ENCODE measurements at regions not wholly inside any gene's neighbourhood (a gene's known extent, or its start where the extent isn't known, plus 50 kb on each side); places are given as distances from the start of the nearest gene placed in this dataset.

DNA sequence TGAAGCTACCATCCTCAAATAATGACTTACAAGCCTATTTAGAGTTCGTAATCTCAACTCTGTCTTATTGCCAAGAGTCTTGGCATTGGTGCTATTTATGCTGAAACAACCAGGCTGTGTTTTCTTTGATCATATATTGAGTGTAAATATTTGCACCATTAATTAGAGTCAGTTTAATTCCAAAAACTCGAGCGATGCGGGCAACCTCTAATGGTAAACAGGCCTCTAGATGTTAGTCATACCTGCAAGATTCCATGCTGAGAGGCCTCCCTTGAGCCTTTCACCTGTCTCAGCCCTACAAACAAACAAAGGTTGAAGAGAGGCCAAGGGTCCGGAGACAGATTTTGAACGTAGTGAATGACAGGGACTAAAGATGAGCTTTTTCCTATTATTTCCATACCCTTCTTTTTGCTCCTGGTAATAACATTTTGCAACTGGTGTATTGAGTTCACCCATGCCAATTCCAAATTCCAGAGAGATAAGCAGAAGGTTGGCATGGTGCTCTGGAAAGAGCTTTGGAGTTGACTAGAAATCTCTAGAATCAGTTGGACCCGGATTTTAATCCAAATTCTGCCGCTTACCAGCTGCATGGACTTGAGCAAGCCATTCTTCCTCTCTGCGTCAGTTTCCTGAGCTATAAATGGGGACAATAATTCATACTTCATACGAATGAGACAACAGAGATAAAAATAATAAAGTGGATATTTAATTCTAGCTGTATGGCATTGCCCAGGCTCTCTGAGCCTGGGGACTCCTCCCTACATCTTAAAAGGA lies 99.1 kb upstream of the ANO1 start:
- no peak for DNase-seq

DNA sequence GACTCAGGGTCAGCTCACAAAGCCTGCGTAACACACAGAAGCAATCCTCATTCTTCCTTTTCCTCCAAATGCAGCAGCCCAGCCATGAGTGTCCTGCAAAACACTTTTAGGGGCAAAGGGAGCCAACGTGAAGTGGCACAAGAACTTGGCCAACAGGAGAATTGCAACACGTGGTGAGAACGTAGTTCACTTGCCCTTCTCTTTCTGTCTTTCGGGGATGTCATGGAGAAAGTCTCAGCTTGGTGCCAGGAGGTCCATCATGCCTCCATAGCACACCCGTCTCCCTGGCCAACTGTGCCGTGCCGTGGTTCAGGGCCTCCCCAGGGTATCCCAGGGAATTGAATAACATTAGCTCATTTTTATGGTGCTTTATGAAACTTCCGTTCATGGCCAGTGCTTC lies 98.5 kb upstream of the ANO1 start:
- DNase-seq, result no peak

DNA sequence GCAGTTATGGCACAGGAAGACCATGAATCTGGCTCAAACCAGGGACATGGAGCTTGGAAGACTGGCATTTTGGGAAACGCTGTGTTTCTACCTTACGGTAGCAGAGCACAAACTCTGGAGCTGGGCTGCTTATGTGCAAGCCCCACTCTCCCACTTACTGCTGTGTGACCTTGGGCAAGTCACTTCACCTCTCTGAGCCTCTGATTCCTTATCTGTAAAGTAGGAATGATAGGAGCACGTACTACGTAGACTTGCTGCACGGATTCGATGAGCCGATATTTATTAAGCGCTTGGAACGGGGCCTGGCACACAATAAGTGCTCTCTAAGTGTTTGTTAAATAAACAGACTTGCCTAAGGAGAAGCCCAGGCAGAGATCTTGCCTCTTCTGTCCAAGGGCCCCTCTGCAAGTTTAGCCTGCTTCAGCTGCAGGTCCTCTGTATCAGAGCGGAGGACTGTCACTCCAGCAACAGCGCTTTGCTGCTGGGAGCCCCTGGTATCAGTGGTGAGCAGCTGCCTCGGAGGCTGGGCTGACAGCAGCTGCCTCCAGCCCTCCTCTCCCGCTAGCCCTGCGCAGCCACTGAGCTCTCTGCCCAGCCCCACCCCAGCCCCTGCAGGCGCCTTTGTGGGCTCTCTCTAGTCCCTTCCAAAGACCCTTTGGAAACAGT lies 96.9 kb upstream of the ANO1 start:
- DNase-seq, result no peak

DNA sequence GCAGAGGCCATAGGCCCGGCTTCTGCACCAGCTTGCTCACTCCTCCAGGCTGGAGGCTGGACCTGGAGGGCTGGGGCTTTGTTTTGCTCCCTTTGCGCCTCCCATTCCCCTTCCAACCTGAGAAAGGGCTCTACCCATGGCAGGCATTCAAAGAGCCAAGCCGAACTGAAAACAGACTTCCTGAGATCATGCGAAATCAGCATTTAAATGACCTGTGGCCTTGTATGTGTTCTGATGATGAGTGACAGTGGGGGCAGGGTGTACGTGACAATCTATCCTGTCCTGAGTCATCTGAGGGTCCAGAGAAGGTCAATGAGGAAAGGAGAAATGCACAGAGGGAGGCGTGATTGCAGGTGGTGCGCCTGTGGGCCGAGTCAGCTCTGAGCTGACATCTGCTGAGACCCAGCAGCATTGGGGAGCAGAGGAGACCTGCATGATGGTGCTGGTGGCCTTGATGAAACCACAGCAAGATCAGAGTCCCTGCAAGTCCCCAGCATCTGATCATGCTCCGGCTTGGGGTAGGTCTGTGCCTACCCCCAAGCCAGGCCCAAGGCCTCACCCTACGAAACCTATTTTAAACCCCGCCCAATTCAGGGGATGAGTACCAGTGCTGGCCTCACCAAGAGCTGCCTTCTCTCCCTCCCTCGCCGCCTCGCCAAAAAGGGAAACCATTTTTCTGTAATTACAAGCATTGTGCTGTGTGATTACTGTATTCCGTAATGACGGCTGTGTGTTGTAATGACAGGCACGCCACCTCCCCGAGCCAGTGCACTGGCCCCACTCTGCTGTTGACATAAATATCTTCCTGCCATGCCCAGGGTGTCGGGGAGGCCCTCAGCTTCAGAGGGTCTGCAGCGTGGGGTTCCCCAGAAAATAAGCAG lies 95.2 kb upstream of the ANO1 start:
- no peak for DNase-seq

DNA sequence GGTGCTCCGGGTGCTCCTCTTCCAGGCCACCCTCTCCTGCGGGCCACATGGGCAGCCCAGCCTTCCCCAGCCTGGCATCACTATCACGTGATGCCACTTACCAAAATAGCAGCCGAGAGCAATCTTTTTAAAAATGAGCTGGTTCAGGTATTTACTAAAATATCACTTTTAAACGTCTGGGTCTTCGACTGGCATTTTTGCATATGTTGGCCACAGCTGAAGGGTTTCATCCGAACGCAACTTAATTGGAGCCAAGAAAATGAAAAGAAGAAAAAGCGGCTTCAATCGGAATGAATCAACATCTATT lies 94.6 kb upstream of the ANO1 start:
- DNase-seq, result no peak

DNA sequence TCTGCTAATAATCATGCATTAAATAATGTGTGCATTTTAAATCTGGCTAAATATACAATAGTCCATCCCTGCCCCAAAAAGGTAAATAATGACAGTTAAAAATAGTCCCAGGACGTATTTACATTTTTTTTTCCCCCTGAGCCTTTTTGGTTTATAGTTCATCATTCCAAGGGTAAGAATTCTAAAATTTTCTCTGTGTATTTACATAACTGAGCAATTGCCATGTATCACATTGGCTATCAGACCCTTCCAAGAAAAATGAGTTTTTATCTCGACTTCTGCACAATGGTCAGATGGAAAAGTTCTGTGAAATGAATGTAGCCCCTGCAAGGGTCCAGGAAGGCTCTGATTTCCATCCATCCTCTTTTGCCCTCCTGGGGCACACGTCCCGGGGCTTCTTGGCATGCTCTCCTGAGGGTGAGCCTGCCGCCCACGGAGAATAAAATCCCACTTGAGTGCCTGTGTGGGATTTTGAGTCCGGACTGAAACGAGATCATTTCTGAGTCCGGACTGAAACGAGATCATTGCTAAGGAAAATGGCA lies 94.1 kb upstream of the ANO1 start:
- DNase-seq, result no peak

DNA sequence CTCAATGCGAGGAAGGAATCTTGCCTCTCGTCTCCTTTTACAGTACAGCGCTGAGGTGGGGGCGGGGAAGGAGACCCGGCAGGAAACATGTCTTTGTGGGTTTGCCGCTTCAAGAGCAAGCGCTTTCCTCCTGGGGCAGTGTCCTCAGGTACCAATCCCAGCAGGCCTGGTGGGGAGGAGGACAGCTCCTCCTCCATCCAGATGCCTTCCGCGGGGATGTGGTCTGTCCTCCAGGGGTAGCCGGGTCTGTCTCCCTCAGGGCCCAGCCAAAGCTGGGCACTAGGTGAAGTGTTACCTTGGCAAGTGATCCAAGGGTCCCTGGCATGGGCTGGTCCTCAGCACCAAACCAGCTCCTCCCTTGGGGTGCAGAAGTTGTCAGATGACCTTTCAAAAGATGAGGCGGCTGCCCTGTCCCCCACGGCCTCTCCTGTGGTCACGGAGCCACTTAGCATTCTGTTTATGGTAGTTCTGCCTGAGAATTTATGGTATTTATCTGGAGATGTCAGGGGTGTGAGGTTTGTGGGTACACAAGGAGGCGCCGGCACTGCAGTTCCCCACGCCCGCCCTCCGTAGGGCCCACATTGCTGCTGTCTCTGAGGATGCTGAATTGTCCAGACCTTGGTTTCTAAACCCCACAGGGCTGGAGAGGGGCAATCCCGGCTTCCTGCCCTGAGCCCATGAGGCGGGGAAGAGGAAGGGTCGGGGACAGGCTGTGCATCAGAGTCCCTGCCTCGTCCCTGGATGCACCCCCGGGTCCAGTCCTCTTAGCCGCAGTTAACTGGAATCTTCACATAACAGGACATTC lies 93.5 kb upstream of the ANO1 start:
- no peak for DNase-seq

DNA sequence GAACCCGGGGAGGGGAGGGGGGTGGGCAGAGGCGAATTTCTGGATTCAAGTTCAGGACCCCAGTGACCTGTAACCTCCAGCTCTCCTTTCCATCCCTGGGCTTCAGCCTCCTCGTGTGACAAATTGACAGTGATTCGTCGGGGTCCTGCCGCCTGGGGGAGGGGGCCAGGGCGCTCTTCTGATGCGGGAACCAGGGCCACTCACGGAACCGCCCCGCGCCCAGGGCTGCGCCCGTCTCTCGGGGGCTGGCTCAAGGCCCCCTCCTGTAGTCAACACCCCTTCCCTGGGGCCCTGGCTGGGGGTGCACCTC lies 92.8 kb upstream of the ANO1 start:
- DNase-seq, result no peak

DNA sequence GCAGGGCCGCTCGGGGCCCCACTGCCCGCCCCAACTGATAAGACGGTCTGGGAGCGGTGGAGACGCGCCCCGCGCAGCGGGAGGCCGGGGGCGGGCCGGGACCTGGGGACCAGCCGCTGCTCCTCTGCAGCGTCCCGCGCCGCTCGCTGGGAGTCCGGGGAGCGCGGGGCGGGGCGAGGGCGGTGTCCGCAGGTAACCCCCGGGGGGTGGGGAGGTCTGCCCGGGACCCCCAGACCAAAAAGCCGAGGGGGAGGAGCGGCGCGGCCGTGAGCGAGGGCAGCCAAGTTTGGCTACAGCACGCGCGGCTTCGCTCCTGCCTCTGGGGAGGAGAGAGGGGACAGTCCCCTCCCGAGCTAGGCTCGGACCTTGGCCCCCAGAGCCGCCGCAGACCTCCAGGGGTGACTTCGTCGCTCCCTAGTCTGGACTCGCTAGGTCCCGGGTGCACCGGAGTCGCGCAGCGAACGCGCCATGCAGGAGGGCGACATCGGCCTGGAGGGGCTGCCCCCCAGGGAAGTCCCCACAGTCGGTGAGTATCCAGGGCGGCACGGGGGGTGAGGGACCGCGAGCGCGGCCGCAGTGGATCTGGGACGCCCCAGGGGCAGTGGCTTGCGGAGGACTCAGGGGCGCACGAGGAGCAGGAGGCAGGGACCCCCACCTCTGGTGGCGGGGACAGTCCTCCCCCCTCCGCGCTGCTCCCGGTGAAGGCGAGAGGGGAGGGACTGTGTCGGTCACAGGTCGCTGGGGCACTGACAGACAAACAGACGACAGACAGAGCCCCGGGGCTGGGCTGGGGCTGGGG lies 92.3 kb upstream of the ANO1 start:
- DNase-seq, result no peak

DNA sequence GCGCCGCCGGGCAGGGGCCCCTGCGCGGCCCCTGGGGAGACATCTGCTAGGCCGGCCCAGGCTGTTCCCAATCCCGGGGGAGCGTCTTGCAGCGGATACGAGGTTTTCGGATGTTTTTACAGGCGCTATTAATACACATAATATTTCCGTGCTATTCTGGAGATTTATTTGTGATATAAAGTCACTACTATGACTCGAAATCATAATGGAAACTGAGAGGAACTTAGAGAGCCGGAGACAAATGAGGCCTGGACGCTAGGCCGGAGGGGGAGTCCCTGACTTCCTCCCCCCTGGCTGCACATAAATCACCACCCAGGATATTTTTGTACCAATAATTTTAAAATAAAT lies 91.7 kb upstream of the ANO1 start:
- DNase-seq, result no peak

DNA sequence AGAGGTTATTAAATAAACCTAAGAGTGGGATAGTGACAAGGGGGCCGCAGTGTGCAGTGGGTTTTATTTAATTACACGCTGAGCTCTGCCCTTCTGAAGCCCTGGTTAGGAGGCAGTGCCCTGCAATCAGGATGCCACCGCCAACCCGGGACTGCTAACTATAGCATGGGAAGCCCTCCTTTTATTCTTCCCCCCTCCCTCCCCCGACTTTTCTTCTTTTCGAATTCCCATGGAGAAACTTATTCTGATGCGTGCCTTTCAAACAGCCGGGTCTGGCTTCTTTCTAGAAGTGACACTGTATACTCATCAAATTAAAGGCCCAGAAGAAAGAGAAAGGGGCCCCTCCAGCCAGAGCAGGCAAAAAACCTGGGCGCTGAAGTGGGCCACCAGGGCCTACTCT lies 91.3 kb upstream of the ANO1 start:
- DNase-seq, result no peak

DNA sequence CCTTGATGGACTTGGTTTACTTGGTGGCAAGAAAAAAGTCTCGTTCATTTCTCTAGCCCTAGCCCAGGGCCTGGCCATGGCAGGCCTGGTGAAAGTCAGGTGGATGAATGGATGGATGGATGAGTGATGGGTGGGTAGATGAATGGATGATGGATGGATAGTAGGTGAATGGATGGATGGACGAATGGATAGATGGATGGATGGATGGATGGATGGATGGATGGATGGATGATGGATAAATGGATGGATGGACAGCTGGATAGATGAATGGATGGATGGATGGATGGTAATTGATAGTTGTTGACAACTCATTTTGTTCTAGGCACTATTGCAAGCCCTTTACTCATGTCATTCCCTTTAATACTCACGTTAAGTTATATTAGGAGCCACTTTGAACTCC lies 86.1 kb upstream of the ANO1 start:
- DNase-seq, result no peak

DNA sequence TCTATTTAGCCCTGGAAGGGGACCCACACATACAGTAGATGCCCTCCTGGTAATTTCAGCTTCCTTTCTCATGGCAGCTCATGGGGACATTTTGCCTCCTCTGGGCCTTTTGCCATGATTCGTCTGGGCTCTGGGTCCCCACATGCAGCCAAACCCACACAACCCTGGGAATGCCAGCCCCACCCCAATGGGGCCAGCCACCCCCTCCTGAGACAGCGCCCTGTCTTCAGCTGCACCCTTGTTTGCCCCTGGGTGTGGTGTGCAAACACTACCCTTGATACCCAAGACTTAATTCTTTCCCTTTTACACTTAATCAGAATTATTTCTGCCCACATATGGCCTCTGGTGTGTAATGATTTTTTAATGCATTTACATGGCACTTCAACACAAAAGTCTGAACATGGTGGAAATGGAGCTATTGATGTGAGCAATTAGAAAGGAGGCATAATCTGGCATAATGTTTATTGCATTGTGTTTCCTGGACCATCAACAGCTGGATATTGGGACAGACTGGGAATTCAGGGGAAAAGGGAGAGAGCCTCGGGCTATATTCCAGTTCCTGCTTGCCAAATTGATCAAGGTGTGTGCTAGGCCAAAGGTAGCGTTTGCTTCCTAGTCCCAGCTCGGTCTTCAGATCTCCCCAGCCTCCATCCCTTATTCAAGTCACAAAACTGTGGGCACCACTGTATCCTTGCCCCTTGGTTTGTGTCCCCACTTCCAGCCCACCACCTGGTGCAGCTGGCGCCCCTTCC lies 85.0 kb upstream of the ANO1 start:
- DNase-seq, result no peak

DNA sequence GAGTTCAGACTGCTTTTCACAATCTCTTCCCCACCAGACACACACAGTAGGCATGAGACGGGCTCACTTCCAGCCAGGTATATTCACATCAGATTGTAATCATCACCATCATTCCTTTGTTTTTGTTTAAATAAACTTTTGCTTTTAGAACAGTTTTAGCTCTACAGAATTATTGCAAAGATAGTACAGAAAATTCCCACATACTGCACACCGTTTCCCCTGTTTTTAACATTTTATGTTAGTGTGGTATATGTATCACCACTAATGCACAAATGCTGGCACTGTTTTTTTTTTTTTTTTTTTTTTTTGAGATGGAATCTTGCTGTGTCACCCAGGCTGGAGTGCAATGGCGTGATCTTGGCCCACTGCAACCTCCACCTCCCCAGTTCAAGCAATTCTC lies 83.3 kb upstream of the ANO1 start:
- DNase-seq, result no peak

DNA sequence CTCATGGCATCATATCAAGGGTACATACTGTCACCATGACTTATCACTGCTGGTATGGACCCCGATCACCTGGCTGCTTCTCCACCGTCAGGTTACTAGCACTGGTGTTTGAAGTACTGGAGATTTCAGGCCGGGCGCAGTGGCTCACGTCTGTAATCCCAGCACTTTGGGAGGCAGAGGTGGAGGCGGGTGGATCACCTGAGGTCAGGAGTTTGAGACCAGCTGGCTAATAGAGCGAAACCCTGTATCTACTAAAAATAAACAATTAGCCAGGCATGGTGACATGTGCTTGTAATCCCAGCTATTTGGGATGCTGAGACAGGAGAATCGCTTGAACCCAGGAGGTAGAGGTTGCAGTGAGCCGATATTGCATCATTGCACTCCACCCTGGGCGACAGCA lies 82.4 kb upstream of the ANO1 start:
- DNase-seq, result no peak

DNA sequence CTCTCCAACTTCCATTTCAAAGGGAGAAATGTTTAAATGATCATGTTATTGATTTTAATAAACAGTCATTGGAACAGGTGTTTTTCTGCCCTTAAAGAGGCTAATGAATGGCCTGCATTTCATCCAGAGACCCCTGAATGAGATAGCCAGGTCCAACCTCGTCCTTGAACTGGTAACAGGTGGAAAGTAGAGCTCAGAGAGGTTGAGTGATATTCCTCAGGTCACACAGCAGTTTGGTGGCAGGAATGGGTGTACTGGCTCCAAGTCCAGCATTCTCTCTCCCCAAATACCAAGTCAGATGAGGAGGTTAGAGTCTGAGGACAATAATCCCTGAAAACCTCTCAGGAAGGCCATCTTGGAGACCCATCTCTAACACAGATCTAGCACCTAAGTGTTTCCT lies 81.7 kb upstream of the ANO1 start:
- no peak for DNase-seq

DNA sequence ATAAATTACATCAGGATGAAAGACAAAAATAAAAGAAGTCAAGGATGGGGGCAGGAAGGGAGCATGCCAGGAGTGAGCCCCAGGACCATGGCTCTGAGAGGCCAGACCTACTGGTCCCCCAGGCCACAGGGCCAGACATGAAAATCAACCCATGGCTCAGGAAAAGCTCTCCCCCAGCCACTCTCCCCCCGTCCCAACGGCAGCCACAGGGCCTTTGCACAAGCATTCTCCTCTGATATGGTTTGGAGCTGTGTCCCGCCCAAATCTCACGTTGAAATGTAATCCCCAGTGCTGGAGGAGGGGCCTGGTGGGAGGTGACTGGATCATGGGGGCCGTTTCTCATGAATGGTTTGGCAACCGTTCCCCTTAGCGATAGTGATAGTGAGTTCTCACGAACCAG lies 80.8 kb upstream of the ANO1 start:
- no peak for DNase-seq

DNA sequence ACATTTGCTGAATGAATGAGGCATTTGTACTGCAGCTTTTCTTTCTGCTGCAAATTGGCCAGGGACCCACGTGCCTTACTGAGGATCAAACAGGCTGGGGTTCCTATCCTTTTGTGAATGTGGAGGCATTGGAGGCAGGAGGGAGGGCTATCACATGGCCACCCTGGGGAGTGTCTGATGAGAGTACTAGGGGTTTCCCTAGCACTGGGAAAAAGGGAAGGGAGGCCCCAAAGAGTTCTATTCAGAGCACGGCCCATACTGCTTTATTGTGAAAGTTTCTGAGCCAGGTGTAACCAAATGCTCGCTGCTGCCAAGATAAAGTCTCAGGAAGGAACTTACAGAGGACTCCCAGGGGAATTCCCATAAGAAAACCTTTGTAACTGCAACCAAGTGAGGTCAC lies 78.4 kb upstream of the ANO1 start:
- no peak for DNase-seq

DNA sequence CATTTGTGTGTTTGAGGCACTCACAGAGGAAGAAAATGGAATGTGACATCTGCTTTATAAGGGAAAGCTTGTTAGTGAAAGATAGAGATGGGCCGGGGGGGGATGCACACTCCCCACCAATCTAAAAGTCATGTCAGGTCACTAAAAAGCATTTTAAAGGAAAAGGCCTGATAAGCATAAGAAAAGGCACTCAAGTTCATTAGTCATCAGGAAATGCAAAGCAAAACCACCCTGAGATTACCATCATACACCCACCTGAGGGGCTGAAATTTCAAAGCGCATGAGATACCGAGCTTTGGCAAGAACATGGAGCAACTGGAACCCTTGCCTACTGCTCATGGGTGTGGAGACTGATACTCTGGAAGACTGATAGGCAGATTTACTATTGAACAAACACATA lies 77.9 kb upstream of the ANO1 start:
- no peak for DNase-seq

DNA sequence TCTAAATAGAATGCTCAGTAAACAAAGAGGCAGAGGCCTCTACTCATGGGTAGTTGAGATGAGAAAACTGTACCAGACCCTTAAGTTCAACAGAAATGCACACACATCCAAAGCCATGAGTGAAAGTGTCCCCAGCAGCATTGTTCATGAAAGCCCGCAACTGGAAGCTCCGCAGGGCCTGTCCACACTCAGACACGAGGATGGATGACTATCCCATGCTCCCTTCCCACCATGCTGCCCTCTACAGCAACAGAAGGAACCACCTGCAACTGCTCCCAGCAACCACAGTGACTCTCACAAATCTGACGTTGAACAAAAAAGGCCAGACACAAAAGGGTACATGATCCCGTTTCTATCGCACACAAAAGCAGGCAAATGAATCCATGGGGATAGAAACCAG lies 76.9 kb upstream of the ANO1 start:
- no peak for DNase-seq

DNA sequence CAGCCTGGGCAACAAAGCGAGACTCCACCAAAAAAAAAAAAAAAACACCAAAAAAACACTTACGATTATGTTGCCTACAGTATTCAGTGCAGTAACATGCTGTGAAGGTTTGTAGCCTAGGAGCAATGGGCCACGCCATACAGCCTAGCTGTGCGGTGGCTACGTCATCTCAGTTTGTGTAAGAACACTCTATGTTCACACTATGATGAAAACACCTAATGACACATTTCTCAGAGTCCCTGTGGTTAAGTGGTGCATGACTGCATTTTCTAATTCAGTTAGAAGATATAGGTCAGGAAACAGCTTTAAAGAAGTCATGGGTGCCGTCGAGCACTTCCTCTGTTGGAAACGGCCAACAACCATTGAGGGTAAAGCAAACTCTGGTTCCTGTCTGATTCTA lies 75.7 kb upstream of the ANO1 start:
- DNase-seq, result no peak
